Stimulated activated memory B cell treated with anti-CD40 and anti-IgM and Interleukin-4, amounts not matched to agents 10 μg/mL and 1 μg/mL and 100 μg/mL, for 72 hours (primary cell): ENCODE measurements at regions not wholly inside any gene's neighbourhood (a gene's known extent, or its start where the extent isn't known, plus 50 kb on each side); places are given as distances from the start of the nearest gene placed in this dataset.
"Not testable (repeated sequence)": the region's sequence is repeated elsewhere in the genome, so short reads cannot be mapped to it uniquely, and the experiment has no call there.

Experiments
- ATAC-seq: fragments of 150-1000 bp; cut with Tn5 transposase; 2 replicates; pipeline ENCODE4 v1.10.0; 2021
- H3K27ac Mint-ChIP-seq: one replicate; pipeline ENCODE4 v1.8.0; 2022; ENCODE audit warnings: mild to moderate bottlenecking, mixed read lengths
- H3K27me3 Mint-ChIP-seq: one replicate; pipeline ENCODE4 v1.8.0; 2022; ENCODE audit warnings: mixed read lengths
- H3K36me3 Mint-ChIP-seq: one replicate; pipeline ENCODE4 v1.8.0; 2022; ENCODE audit warnings: mixed read lengths
- H3K4me1 Mint-ChIP-seq: one replicate; pipeline ENCODE4 v1.8.0; 2022; ENCODE audit warnings: mixed read lengths
- H3K4me3 Mint-ChIP-seq: one replicate; pipeline ENCODE4 v1.8.0; 2022; ENCODE audit warnings: mild to moderate bottlenecking, moderate library complexity, mixed read lengths
- H3K9me3 Mint-ChIP-seq: one replicate; pipeline ENCODE4 v1.8.0; 2022; ENCODE audit warnings: mixed read lengths

- H3K27me3 Mint-ChIP-seq = peaks cover 27% of the 10 kb centered on the region
- H3K4me3 Mint-ChIP-seq = no peak overlapping the region
- no peaks in the 10 kb centered on the region for H3K9me3 Mint-ChIP-seq
Observed at GRCh38 chr9:21533597-21533996, 51.5 kb upstream of the IFNE start.

GRCh38 chr9:21535396-21535795 is 53.3 kb upstream of the IFNE start:
- Mint-ChIP-seq H3K4me1 (no peaks in the 10 kb centered on the region), H3K36me3 (no peaks in the 10 kb centered on the region), H3K27ac (no peak overlapping the region), H3K9me3 (no peaks in the 10 kb centered on the region), H3K4me3 (no peak overlapping the region), H3K27me3 (peaks cover 27% of the 10 kb centered on the region)
- ATAC-seq = no peak

More at GRCh38 chr9:21533597-21533996, 51.5 kb upstream of the IFNE start:
- Mint-ChIP-seq H3K4me1 (no peaks in the 10 kb centered on the region), H3K36me3 (no peaks in the 10 kb centered on the region), H3K27ac (no peak overlapping the region)
- no peak for ATAC-seq

GRCh38 chr9:21542787-21543186 is 60.7 kb upstream of the IFNE start:
- Mint-ChIP-seq H3K4me1 (no peaks in the 10 kb centered on the region), H3K27ac (no peak overlapping the region), H3K9me3 (peaks cover 6% of the 10 kb centered on the region), H3K27me3 (no peaks in the 10 kb centered on the region), H3K36me3 (no peaks in the 10 kb centered on the region), H3K4me3 (no peak overlapping the region)
- no peak for ATAC-seq

DNA sequence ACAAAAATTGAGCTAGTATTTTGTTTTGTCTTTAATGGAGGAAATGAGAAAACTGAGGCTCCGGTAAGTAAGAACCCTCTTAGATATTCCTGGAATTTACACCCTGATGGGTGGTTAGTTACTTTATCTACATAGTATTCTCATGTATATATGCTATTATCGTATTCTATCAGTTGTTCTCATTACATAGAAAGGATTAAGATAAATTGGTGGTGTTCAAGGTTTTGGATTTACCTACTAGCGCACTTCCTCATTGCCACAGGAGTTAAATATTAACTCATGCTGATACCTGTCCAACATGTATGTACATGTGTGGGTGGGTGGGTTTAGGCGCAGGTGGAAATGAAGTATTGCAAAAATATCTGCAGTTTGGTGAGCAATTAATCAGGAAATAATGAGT is 61.1 kb upstream of the IFNE start:
- Mint-ChIP-seq H3K9me3 (peaks cover 6% of the 10 kb centered on the region), H3K4me1 (no peaks in the 10 kb centered on the region), H3K4me3 (no peak overlapping the region), H3K27me3 (no peaks in the 10 kb centered on the region), H3K27ac (no peak overlapping the region), H3K36me3 (no peaks in the 10 kb centered on the region)
- ATAC-seq = no peak

DNA sequence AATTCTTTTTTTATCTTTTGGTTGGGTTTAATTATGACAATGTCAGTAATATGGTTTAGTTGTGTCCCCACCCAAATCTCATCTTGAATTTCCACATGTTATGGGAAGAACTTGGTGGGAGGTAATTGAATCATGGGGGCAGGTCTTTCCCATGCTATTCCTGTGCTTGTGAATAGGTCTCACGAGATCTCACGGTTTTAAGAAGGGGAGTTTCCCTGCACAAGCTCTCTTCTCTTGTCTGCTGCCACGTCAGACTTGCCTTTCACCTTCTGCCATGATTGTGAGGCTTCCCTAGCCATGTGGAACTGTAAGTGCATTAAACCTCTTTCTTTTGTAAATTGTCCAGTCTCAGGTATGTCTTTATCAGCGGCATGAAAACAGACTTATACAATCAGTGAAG is 61.7 kb upstream of the IFNE start:
- not testable (repeated sequence) for H3K4me1 Mint-ChIP-seq, H3K36me3 Mint-ChIP-seq, H3K27me3 Mint-ChIP-seq, H3K9me3 Mint-ChIP-seq, H3K4me3 Mint-ChIP-seq, H3K27ac Mint-ChIP-seq, ATAC-seq

DNA sequence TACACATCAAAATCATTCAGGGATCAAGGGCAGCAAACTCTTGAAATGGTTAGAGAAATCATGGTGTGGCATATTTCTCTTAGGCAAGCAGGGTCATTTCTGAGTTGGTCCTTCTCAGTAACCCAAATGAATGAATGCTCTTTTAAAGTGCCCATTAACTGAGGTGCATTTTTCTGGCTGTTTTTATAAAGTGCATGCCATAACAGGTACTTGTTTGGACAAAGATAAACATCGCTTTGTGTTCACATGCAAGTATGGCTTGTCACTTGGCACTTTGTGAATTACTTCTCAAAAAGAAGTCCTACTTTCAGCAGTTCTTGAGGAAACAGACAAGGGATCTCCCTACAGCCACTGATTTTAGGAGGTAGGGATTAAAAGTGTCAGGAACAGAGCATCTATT is 64.8 kb upstream of the IFNE start:
- Mint-ChIP-seq H3K27me3 (no peaks in the 10 kb centered on the region), H3K9me3 (peaks cover 6% of the 10 kb centered on the region), H3K4me3 (no peak overlapping the region), H3K36me3 (no peaks in the 10 kb centered on the region), H3K4me1 (no peaks in the 10 kb centered on the region), H3K27ac (no peak overlapping the region)
- no peak for ATAC-seq

DNA sequence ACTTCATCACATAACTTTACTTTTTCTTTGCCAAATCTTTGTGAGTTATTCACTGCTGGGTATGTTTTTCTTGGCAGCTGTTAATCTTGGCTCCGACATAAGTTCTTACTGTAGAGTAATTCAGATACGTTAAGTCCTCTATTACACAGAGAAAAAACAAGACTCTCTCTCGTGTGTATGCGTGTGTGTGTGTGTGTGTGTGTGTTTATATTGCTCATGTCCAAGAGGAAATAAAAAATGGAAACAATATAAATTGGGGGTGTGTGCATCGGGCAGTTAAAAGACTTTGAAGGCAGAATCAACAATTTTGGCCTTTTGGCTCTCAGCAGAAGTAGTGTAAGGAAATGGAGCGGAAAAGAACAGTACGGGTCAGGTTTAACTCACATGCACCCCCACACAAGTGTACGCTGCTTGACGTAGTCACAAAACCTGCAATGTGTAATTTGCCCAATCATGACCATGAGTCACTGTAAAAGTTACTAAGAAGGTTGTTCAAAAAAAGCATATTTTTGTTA is 67.2 kb upstream of the IFNE start:
- ATAC-seq = no peak
- Mint-ChIP-seq H3K27ac (no peak overlapping the region), H3K9me3 (peaks cover under 1% of the 10 kb centered on the region), H3K36me3 (no peaks in the 10 kb centered on the region), H3K4me3 (no peak overlapping the region), H3K27me3 (no peaks in the 10 kb centered on the region), H3K4me1 (no peaks in the 10 kb centered on the region)

- H3K27me3 Mint-ChIP-seq = no peaks in the 10 kb centered on the region
- H3K4me1 Mint-ChIP-seq = no peaks in the 10 kb centered on the region
- no peak overlapping the region for H3K4me3 Mint-ChIP-seq
- no peaks in the 10 kb centered on the region for H3K36me3 Mint-ChIP-seq
- H3K27ac Mint-ChIP-seq = no peak overlapping the region
- ATAC-seq = no peak
- H3K9me3 Mint-ChIP-seq = no peaks in the 10 kb centered on the region
Observed at GRCh38 chr9:21549890-21550289, 67.8 kb upstream of the IFNE start.

- Mint-ChIP-seq H3K27me3 (no peaks in the 10 kb centered on the region), H3K36me3 (no peaks in the 10 kb centered on the region), H3K27ac (no peak overlapping the region), H3K4me1 (no peaks in the 10 kb centered on the region), H3K9me3 (no peaks in the 10 kb centered on the region), H3K4me3 (no peak overlapping the region)
- no peak for ATAC-seq
Observed at GRCh38 chr9:21550392-21550791, 68.3 kb upstream of the IFNE start.

- Mint-ChIP-seq H3K36me3 (no peaks in the 10 kb centered on the region), H3K4me1 (no peaks in the 10 kb centered on the region), H3K9me3 (no peaks in the 10 kb centered on the region), H3K27ac (no peak overlapping the region), H3K27me3 (peaks cover 2% of the 10 kb centered on the region), H3K4me3 (no peak overlapping the region)
- no peak for ATAC-seq
Observed at GRCh38 chr9:21551401-21551800, 69.3 kb upstream of the IFNE start.

DNA sequence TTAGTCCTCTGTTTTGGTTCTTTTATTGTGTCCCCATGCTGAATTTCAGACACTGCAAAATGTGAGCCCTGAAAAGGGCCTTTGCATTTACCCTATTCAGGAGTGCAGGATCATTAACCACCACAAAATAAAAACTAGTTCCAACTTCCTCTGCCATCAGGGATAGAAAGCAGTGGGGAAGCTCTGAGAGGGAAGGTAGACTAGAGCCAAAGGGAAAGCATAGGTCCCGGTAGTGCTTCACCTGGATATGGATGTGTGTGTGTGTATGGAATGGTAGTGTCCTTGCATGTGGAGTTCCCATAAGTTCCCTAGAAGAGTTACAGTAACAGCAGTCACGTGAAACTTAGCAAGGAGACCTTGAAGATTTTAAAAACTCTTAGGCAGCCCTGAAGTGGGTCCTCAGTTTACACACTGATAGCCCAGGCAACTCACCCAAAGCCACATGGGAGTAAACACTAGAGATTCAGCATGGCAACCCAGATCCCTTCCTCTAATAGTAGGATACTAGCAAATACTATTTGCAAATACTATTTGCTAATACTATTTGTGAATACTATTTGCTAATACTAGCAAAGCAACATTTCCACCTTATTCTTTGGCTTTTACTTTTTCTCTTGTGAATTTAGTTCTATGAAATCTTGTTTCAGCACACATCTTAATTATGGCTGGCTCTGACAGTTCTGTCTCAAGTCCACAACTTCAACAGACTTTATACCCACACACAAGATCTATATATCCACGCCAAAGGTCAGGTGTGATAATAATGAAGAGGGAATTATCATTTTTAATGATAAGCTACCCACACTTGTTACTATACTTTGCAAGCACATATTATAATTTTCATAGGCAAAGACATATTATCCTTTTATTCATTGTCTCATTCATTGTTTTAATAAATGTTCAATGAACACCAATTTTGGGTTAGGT is 70.4 kb upstream of the IFNE start:
- Mint-ChIP-seq H3K36me3 (no peaks in the 10 kb centered on the region), H3K27ac (no peak overlapping the region), H3K4me1 (no peaks in the 10 kb centered on the region), H3K27me3 (peaks cover 13% of the 10 kb centered on the region), H3K9me3 (no peaks in the 10 kb centered on the region), H3K4me3 (no peak overlapping the region)
- ATAC-seq = no peak

- H3K4me3 Mint-ChIP-seq = no peak overlapping the region
- no peaks in the 10 kb centered on the region for H3K9me3 Mint-ChIP-seq
- peaks cover under 1% of the 10 kb centered on the region for H3K4me1 Mint-ChIP-seq
- H3K27me3 Mint-ChIP-seq = peaks cover 22% of the 10 kb centered on the region
- no peak overlapping the region for H3K27ac Mint-ChIP-seq
- no peaks in the 10 kb centered on the region for H3K36me3 Mint-ChIP-seq
- no peak for ATAC-seq
Observed at GRCh38 chr9:21553441-21553840, 71.3 kb upstream of the IFNE start.

DNA sequence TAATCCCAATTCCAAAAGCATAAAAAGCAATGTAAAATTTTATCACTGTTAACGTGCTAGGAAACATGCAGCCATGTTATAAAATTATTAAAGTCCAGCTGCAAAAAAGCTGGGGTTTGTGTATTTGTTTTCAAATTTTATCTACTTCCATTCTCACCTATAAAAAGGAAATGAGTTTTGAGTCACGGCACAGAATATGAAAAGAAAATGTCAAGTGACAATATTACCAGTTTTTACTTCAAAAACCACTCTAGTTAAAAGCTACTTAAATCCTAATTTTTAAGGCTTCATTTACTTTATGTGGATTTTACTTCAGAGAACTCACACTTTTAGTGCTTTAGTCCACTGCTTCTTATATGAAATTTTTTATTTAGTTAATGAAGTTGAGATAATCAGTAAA is 72.7 kb upstream of the IFNE start:
- H3K9me3 Mint-ChIP-seq = no peaks in the 10 kb centered on the region
- peaks cover 7% of the 10 kb centered on the region for H3K4me1 Mint-ChIP-seq
- H3K36me3 Mint-ChIP-seq = no peaks in the 10 kb centered on the region
- no peak for ATAC-seq
- H3K4me3 Mint-ChIP-seq = no peak overlapping the region
- H3K27me3 Mint-ChIP-seq = peaks cover 30% of the 10 kb centered on the region
- no peak overlapping the region for H3K27ac Mint-ChIP-seq

DNA sequence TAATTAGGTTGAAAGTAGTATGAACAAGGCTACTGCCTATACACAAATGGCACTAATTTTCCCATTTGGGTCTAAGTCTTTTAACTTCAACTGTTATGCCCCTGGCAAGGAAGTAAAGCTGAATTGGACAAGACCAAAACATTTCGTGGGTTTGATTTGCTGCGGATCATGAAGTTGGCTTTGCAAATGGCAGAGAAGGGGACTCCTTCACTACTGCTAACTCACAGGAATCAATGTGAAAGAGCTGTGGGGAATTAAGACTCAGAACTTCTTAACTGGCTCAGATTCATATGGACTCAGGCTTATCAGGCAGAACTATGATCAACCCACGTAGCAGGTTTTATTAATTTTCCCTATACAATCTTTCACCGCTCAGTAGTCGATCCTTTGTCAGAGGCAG is 73.8 kb upstream of the IFNE start:
- no peak for ATAC-seq
- Mint-ChIP-seq H3K4me3 (no peak overlapping the region), H3K27me3 (peaks cover 40% of the 10 kb centered on the region), H3K27ac (no peak overlapping the region), H3K36me3 (no peaks in the 10 kb centered on the region), H3K9me3 (no peaks in the 10 kb centered on the region), H3K4me1 (peaks cover 14% of the 10 kb centered on the region)

DNA sequence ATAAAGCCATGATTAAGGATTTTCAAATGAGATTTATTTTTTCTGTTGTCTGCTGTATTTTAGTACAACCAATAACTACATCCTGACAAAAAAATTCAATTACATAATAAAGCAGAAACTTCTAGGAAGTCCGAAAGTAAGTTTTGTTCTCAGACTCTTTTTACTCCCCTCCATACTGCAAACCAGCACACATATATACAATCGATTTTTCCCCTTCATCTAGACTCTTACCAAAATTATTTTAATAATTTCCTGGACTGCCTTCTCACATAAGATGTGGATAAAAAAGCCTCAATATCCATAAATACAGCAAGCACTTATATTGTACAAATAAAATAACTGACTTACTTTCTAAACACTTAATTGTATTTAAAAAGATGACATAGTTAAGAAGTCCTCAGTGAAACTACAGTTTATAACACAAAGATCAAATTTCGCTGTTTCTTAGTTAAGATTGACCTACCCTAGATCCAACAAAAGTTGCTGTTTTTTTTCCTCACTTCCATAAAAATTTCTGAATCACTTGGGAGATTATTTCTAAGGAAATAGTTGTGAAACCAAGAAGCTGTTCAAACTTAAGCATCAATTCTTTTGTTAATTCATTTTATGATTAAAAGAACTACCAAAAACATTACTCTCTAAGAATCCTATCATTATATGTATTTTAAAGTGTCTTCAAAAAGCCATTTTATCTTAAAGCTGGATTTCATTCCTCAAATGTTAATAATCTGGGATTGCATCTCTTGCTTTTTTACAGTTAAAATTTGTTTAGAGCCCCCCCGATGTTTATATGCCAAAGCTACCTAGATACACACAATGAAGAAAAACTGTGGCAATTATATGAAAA is 74.7 kb upstream of the IFNE start:
- Mint-ChIP-seq H3K4me3 (no peak overlapping the region), H3K4me1 (peaks cover 14% of the 10 kb centered on the region), H3K36me3 (no peaks in the 10 kb centered on the region), H3K9me3 (no peaks in the 10 kb centered on the region), H3K27ac (no peak overlapping the region), H3K27me3 (peaks cover 40% of the 10 kb centered on the region)
- ATAC-seq = no peak

DNA sequence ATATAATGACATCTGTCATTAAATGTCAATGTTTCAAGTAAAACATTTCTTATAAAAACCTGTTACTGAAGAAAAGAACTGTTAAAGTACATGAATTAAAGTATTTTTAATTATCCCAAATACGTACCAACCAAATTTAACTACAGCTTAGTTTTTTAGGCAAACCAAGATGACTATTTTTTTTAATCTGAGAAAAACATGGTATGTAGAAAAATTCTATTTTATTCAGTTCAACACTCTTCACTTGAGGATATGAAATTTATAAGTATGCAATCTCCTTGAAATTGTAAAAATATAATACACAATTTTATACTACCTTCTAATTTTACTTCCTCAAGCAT is 75.3 kb upstream of the IFNE start:
- no peak for ATAC-seq
- H3K27ac Mint-ChIP-seq = no peak overlapping the region
- H3K9me3 Mint-ChIP-seq = no peaks in the 10 kb centered on the region
- H3K36me3 Mint-ChIP-seq = no peaks in the 10 kb centered on the region
- H3K27me3 Mint-ChIP-seq = peaks cover 40% of the 10 kb centered on the region
- H3K4me3 Mint-ChIP-seq = no peak overlapping the region
- peaks cover 14% of the 10 kb centered on the region for H3K4me1 Mint-ChIP-seq
